H1 (cell line): ENCODE measurements at regions not wholly inside any gene's neighbourhood (a gene's known extent, or its start where the extent isn't known, plus 50 kb on each side); places are given as distances from the start of the nearest gene placed in this dataset.

Experiments used
- CTCF ChIA-PET: fragments of 300-600 bp; sonication (Branson Sonifier 250); formaldehyde crosslinking; loops from one replicate; lab custom pipeline; 2021; ENCODE audit not compliant: partially characterized antibody; lab: Charles Lee
- POLR2A ChIA-PET: fragments of 300-600 bp; sonication (Branson Sonifier 250); formaldehyde crosslinking; loops from one replicate; lab custom pipeline; 2021; ENCODE audit warnings: inconsistent platforms; ENCODE audit not compliant: partially characterized antibody; lab: Charles Lee
- DNase-seq, 2 experiments: peaks; one replicate each; pipeline versions ENCODE4 v3.0.0 to v3.0.0-alpha.2; 2010 to 2022; ENCODE audit warnings: low spot score in 2 of 2, low read depth in 1 of 2, mixed read lengths in 1 of 2
- FAIRE-seq: peaks from 2 replicates; lab custom pipeline; 2011; peaks lifted over from hg19 to GRCh38; lab: Jason Lieb, UNC
- H2AFZ ChIP-seq: 2 replicates; pipeline ENCODE4 v1.8.1; 2012; ENCODE audit warnings: low read length, inconsistent platforms
- H2AK5ac ChIP-seq: 2 replicates; pipeline ENCODE4 v1.6.1; 2013; ENCODE audit warnings: low read depth, low read length
- H2BK120ac ChIP-seq: replicated peaks from 2 replicates; pipeline ENCODE3; 2013; ENCODE audit warnings: low read depth, low read length, inconsistent platforms
- H2BK12ac ChIP-seq: 2 replicates; pipeline ENCODE4 v1.6.1; 2013; ENCODE audit warnings: low read depth, low read length
- H2BK15ac ChIP-seq: 2 replicates; pipeline ENCODE4 v1.6.1; 2013; ENCODE audit warnings: low read length
- H2BK20ac ChIP-seq: 2 replicates; pipeline ENCODE4 v1.6.1; 2013; ENCODE audit warnings: low read length
- H2BK5ac ChIP-seq: 2 replicates; pipeline ENCODE4 v1.6.1; 2013; ENCODE audit warnings: low read depth, low read length
- H3K14ac ChIP-seq: 2 replicates; pipeline ENCODE4 v1.6.1; 2013; ENCODE audit warnings: inconsistent platforms; ENCODE audit not compliant: insufficient read length
- H3K18ac ChIP-seq: 2 replicates; pipeline ENCODE4 v1.6.1; 2013; ENCODE audit warnings: low read length; ENCODE audit errors: extremely low read depth
- H3K23ac ChIP-seq: 2 replicates; pipeline ENCODE4 v1.6.1; 2013; ENCODE audit warnings: inconsistent platforms; ENCODE audit not compliant: insufficient read length
- H3K23me2 ChIP-seq: 2 replicates; pipeline ENCODE4 v1.6.1; 2013; ENCODE audit warnings: low read depth, low read length
- H3K27ac ChIP-seq: 2 replicates; pipeline ENCODE4 v1.6.1; 2011; ENCODE audit warnings: low read depth, low read length, inconsistent platforms
- H3K27me3 ChIP-seq, 4 experiments: replicated peaks in 1 of 4; 1 replicate in 1 of 4; 2 replicates in 3 of 4; pipeline versions ENCODE4 v1.6.1 to v1.8.1; 2011 to 2013; ENCODE audit warnings: low read length in 3 of 4, mild to moderate bottlenecking in 3 of 4, inconsistent platforms in 2 of 4, mixed read lengths in 2 of 4, moderate library complexity in 1 of 4; ENCODE audit not compliant: control insufficient read depth in 3 of 4, insufficient read depth in 3 of 4; ENCODE audit errors: extremely low read depth in 1 of 4
- H3K36me3 ChIP-seq, 4 experiments: 2 replicates each; pipeline versions ENCODE4 v1.6.1 to v1.8.1; 2011 to 2013; ENCODE audit warnings: mild to moderate bottlenecking in 4 of 4, low read length in 3 of 4, moderate library complexity in 2 of 4, control low read depth in 1 of 4, inconsistent platforms in 1 of 4; ENCODE audit not compliant: insufficient read depth in 4 of 4, control insufficient read depth in 2 of 4
- H3K4ac ChIP-seq: replicated peaks from 2 replicates; pipeline ENCODE3; 2013; ENCODE audit warnings: low read length, low read depth, mixed read lengths, inconsistent platforms; ENCODE audit not compliant: insufficient read length
- H3K4me1 ChIP-seq, 4 experiments: replicated peaks in 1 of 4; 1 replicate in 1 of 4; 2 replicates in 3 of 4; pipeline versions ENCODE4 v1.6.1 to v1.8.1; 2011 to 2013; ENCODE audit warnings: low read length in 3 of 4, inconsistent platforms in 2 of 4, mixed read lengths in 1 of 4; ENCODE audit not compliant: insufficient read depth in 4 of 4, control insufficient read depth in 3 of 4
- H3K4me2 ChIP-seq, 2 experiments: 2 replicates each; pipeline versions ENCODE4 v1.6.1 to v1.8.1; 2011 to 2013; ENCODE audit warnings: low read depth in 2 of 2, low read length in 2 of 2, control low read depth in 1 of 2, inconsistent platforms in 1 of 2, mild to moderate bottlenecking in 1 of 2; ENCODE audit not compliant: insufficient read depth in 1 of 2
- H3K4me3 ChIP-seq, 4 experiments: fragments of 200-600, 300-600 bp in 1 of 4; sonication (generic), shearing (Covaris generic), sonication (Bioruptor Twin) in 1 of 4; 2 replicates each; pipeline versions ENCODE4 v1.5.1 to v1.8.1; 2011 to 2016; ENCODE audit warnings: low read length in 4 of 4, low read depth in 3 of 4, control low read depth in 2 of 4, inconsistent platforms in 2 of 4, mild to moderate bottlenecking in 2 of 4, mixed read lengths in 1 of 4, moderate library complexity in 1 of 4; ENCODE audit not compliant: insufficient read depth in 2 of 4; ENCODE audit errors: extremely low read depth in 1 of 4
- H3K56ac ChIP-seq: replicated peaks from 2 replicates; pipeline ENCODE3; 2013; ENCODE audit warnings: low read depth, mild to moderate bottlenecking, mixed read lengths, low read length, inconsistent platforms; ENCODE audit not compliant: insufficient read length
- H3K79me1 ChIP-seq: 2 replicates; pipeline ENCODE4 v1.6.1; 2013; ENCODE audit warnings: low read depth, low read length, control low read depth
- H3K79me2 ChIP-seq, 2 experiments: 2 replicates each; pipeline versions ENCODE4 v1.6.1 to v1.8.1; 2012 to 2013; ENCODE audit warnings: low read length in 2 of 2, mild to moderate bottlenecking in 2 of 2, inconsistent platforms in 1 of 2; ENCODE audit not compliant: insufficient read depth in 2 of 2, control insufficient read depth in 1 of 2
- H3K9ac ChIP-seq, 4 experiments: replicated peaks in 1 of 4; 1 replicate in 1 of 4; 2 replicates in 3 of 4; pipeline versions ENCODE4 v1.6.1 to v1.8.1; 2011 to 2013; ENCODE audit warnings: low read depth in 3 of 4, low read length in 3 of 4, control low read depth in 2 of 4, mild to moderate bottlenecking in 2 of 4, moderate library complexity in 2 of 4, inconsistent platforms in 1 of 4; ENCODE audit errors: extremely low read depth in 1 of 4
- H3K9me3 ChIP-seq, 2 experiments: 2 replicates each; pipeline versions ENCODE4 v1.6.1 to v1.8.1; 2012 to 2013; ENCODE audit warnings: mild to moderate bottlenecking in 2 of 2, moderate library complexity in 2 of 2, control low read depth in 1 of 2, inconsistent platforms in 1 of 2, low read depth in 1 of 2, low read length in 1 of 2, mixed read lengths in 1 of 2; ENCODE audit not compliant: insufficient read depth in 2 of 2
- H4K20me1 ChIP-seq, 2 experiments: replicated peaks in 1 of 2; 2 replicates each; pipeline versions ENCODE3 to v1.8.1; 2011 to 2013; ENCODE audit warnings: inconsistent platforms in 2 of 2, low read length in 2 of 2, mild to moderate bottlenecking in 1 of 2; ENCODE audit not compliant: insufficient read depth in 2 of 2, control insufficient read depth in 1 of 2
- H4K5ac ChIP-seq: 2 replicates; pipeline ENCODE4 v1.6.1; 2013; ENCODE audit warnings: low read length, low read depth, mixed read lengths, inconsistent platforms; ENCODE audit not compliant: insufficient read length
- H4K8ac ChIP-seq: 2 replicates; pipeline ENCODE4 v1.8.0; 2013; ENCODE audit warnings: mild to moderate bottlenecking, moderate library complexity, low read length, inconsistent platforms; ENCODE audit not compliant: insufficient read depth; ENCODE audit errors: extremely low read depth
- H4K91ac ChIP-seq: replicated peaks from 2 replicates; pipeline ENCODE3; 2013; ENCODE audit warnings: low read length, mixed read lengths, inconsistent platforms; ENCODE audit not compliant: insufficient read length
- ASH2L ChIP-seq: fragments of 200-600, 300-600 bp; sonication (generic); IDR thresholded peaks from one replicate; pipeline ENCODE4 v1.7.1; 2017; ENCODE audit warnings: low read length
- BACH1 ChIP-seq: IDR thresholded peaks from 2 replicates; pipeline ENCODE4 v1.6.1; 2012; ENCODE audit warnings: low read length, improper control_type of control experiment
- BRCA1 ChIP-seq: IDR thresholded peaks from 2 replicates; pipeline ENCODE4 v1.6.1; 2012; ENCODE audit warnings: low read depth, low read length, improper control_type of control experiment
- CBX8 ChIP-seq: fragments of 300-800, 300-1000 bp; sonication (generic); IDR thresholded peaks from 2 replicates; pipeline ENCODE4 v1.7.1; 2016; ENCODE audit warnings: low read depth, low read length, borderline replicate concordance
- CEBPB ChIP-seq: IDR thresholded peaks from 2 replicates; pipeline ENCODE4 v1.6.1; 2012; ENCODE audit warnings: low read depth, low read length
- EP300 ChIP-seq, 2 experiments: IDR thresholded peaks; 1 replicate in 1 of 2; 2 replicates in 1 of 2; pipeline ENCODE4 v1.6.1; 2011 to 2012; ENCODE audit warnings: low read depth in 2 of 2, low read length in 2 of 2, mild to moderate bottlenecking in 2 of 2, borderline replicate concordance in 1 of 2, inconsistent platforms in 1 of 2, moderate library complexity in 1 of 2
- FOSL1 ChIP-seq: IDR thresholded peaks from 2 replicates; pipeline ENCODE4 v1.6.1; 2011; ENCODE audit warnings: mild to moderate bottlenecking, low read depth, low read length, moderate library complexity; ENCODE audit not compliant: insufficient read depth
- JUND ChIP-seq: IDR thresholded peaks from 2 replicates; pipeline ENCODE4 v1.6.1; 2011; ENCODE audit warnings: mild to moderate bottlenecking, improper control_type of control experiment, low read length
- KDM4A ChIP-seq: IDR thresholded peaks from one replicate; pipeline ENCODE4 v1.7.1; 2012; ENCODE audit warnings: low read depth, mild to moderate bottlenecking, moderate library complexity, low read length, inconsistent platforms; ENCODE audit not compliant: severe bottlenecking
- SAP30 ChIP-seq: fragments of 300-600 bp; sonication (generic); IDR thresholded peaks from 2 replicates; pipeline ENCODE4 v1.7.1; 2012; ENCODE audit warnings: low read length, moderate library complexity, mild to moderate bottlenecking, inconsistent platforms; ENCODE audit not compliant: insufficient read depth, insufficient replicate concordance
- SIX5 ChIP-seq: IDR thresholded peaks from 2 replicates; pipeline ENCODE4 v1.6.1; 2011; ENCODE audit warnings: mild to moderate bottlenecking, low read depth, low read length
- SP4 ChIP-seq: IDR thresholded peaks from 2 replicates; pipeline ENCODE4 v1.6.1; 2012; ENCODE audit warnings: low read length, inconsistent platforms
- TEAD4 ChIP-seq: IDR thresholded peaks from 2 replicates; pipeline ENCODE4 v1.6.1; 2012; ENCODE audit warnings: low read depth, low read length, inconsistent platforms, mixed read lengths
- WGBS, 2 experiments: shearing (Covaris generic) in 1 of 2; methylation state at CpG; one replicate each; pipeline versions ENCODE4 v1.1.6 to v1.1.7; 2013 to 2015; ENCODE audit warnings: low lambda C conversion rate in 2 of 2, mixed read lengths in 2 of 2, inconsistent platforms in 1 of 2, low coverage in 1 of 2, missing lambda C conversion rate in 1 of 2; ENCODE audit not compliant: insufficient replicate concordance in 2 of 2, insufficient coverage in 1 of 2, insufficient read length in 1 of 2; ENCODE audit errors: extremely low coverage in 1 of 2, missing lambda C conversion rate in 1 of 2; 5-methylcytosine and 5-hydroxymethylcytosine counted together

GRCh38 chr2:42930025-42930581 lies 137.7 kb upstream of the HAAO start:
- no peak for FAIRE-seq
- H2AFZ ChIP-seq: 0 out of 2 replicates have a peak overlapping the region, but pooled peaks have one; percentile 10

More at GRCh38 chr2:42930025-42930581, 137.7 kb upstream of the HAAO start:
- Histone ChIP-seq H2BK20ac (no peak overlapping the region), H4K91ac (peak overlapping the region; percentile 50), H3K27me3 (no peaks in the 10 kb centered on the region), H3K4me3 (no peak overlapping the region), H4K8ac (no peak overlapping the region), H4K20me1 (no peaks in the 10 kb centered on the region), H3K79me1 (no peaks in the 10 kb centered on the region), H3K56ac (no peak overlapping the region), H2BK120ac (peak overlapping the region; percentile 81), H3K23me2 (no peaks in the 10 kb centered on the region), H4K5ac (peak overlapping the region; percentile 73), H2BK5ac (peak overlapping the region; percentile 84), H3K27ac (peak overlapping the region; percentile 56; the same call in 1 of the 2 replicates), H2BK15ac (peak overlapping the region; percentile 65; the same call in 1 of the 2 replicates), H3K9me3 (no peaks in the 10 kb centered on the region), H3K14ac (no peak overlapping the region), H3K4me1 (peaks cover 26 to 40% (median 33%) of the 10 kb centered on the region in 4 experiments), H3K36me3 (no peaks in the 10 kb centered on the region), H2BK12ac (peak overlapping the region; percentile 98), H3K9ac (peak overlapping the region in 2 of 4 experiments; percentile 20 to 29; a peak in 3 of 7 replicates), H3K79me2 (no peaks in the 10 kb centered on the region), H3K18ac (peak overlapping the region; percentile 80), H3K23ac (no peak overlapping the region), H2AK5ac (no peak overlapping the region; the same call in 1 of the 2 replicates), H3K4ac (peak overlapping the region; percentile 22), H3K4me2 (peak overlapping the region; percentile 34; a peak in 2 of 4 replicates)
- POLR2A ChIA-PET: no interaction called here
- 64% methylated on average over 5 of the region's 5 CpGs; no CpG with 5 or more reads in 1 of the 2 experiments for WGBS, 2 experiments
- no peak for DNase-seq
- CTCF ChIA-PET: interaction anchor here (0.8 to 13.3 kb wide), 40 partner anchors 8 to 522 kb away, joined by 3 to 217 read pairs (median 5); no protein-coding TSS in a partner anchor
- TF ChIP-seq BACH1: no peak
- TF ChIP-seq KDM4A: no peak
- TF ChIP-seq CEBPB: no peak
- no peak for TF ChIP-seq EP300 (IDR thresholded peaks at IDR 0.05; ENCODE audit: borderline replicate concordance in 1 of 2, low read depth in 2 of 2, low read length in 2 of 2)
- no peak for TF ChIP-seq SP4
- TF ChIP-seq SAP30: no peak
- no peak for TF ChIP-seq ASH2L
- no peak for TF ChIP-seq JUND
- TF ChIP-seq TEAD4: no peak
- no peak for TF ChIP-seq CBX8
- TF ChIP-seq SIX5: no peak
- no peak for TF ChIP-seq FOSL1
- TF ChIP-seq BRCA1: no peak
